ENCODE measurements at regions not wholly inside any gene's neighbourhood (a gene's known extent, or its start where the extent isn't known, plus 50 kb on each side); places are given as distances from the start of the nearest gene placed in this dataset.

DNA sequence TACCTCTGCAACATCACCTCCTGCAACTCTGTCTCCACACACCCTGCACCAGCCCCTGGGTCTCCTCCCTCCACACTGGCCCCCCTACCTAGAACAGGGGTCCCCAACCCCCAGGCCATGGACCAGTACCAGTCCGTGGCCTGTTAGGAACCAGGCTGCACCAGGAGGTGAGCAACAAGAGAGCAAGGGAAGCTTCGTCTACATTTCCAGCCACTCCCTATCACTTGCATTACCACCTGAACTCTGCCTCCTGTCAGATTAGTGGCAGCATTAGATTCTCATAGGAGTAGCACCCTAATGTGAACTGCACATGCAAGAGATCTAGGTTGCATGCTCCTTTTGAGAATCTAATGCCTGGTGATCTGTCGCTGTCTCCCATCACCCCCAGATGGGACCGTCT lies 108.8 kb upstream of the WDR11 start:
- TF ChIP-seq HDAC2 (IDR thresholded peaks at IDR 0.05; ENCODE audit: borderline replicate concordance in 1 of 2, low read depth in 2 of 2, low read length in 2 of 2): no peak
- TF ChIP-seq, protein P1, sequence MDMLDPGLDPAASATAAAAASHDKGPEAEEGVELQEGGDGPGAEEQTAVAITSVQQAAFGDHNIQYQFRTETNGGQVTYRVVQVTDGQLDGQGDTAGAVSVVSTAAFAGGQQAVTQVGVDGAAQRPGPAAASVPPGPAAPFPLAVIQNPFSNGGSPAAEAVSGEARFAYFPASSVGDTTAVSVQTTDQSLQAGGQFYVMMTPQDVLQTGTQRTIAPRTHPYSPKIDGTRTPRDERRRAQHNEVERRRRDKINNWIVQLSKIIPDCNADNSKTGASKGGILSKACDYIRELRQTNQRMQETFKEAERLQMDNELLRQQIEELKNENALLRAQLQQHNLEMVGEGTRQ (IDR thresholded peaks at IDR 0.05; ENCODE audit: low read length): no peak
- TF ChIP-seq, protein P2, sequence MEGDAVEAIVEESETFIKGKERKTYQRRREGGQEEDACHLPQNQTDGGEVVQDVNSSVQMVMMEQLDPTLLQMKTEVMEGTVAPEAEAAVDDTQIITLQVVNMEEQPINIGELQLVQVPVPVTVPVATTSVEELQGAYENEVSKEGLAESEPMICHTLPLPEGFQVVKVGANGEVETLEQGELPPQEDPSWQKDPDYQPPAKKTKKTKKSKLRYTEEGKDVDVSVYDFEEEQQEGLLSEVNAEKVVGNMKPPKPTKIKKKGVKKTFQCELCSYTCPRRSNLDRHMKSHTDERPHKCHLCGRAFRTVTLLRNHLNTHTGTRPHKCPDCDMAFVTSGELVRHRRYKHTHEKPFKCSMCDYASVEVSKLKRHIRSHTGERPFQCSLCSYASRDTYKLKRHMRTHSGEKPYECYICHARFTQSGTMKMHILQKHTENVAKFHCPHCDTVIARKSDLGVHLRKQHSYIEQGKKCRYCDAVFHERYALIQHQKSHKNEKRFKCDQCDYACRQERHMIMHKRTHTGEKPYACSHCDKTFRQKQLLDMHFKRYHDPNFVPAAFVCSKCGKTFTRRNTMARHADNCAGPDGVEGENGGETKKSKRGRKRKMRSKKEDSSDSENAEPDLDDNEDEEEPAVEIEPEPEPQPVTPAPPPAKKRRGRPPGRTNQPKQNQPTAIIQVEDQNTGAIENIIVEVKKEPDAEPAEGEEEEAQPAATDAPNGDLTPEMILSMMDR (IDR thresholded peaks at IDR 0.05; ENCODE audit: control extremely low read depth in 1 of 3, insufficient read depth in 1 of 3, low read depth in 1 of 3, low read length in 3 of 3): no peak
- no peak for TF ChIP-seq POLR2AphosphoS5 (IDR thresholded peaks at IDR 0.05; ENCODE audit: low read depth, low read length)
- no peak for TF ChIP-seq POLR2A (IDR thresholded peaks at IDR 0.05; ENCODE audit: control extremely low read depth in 1 of 2, low read depth in 2 of 2, low read length in 2 of 2)
- TF ChIP-seq YY1 (IDR thresholded peaks at IDR 0.05; ENCODE audit: low read depth, low read length): no peak
- TF ChIP-seq BCL11A (IDR thresholded peaks at IDR 0.05; ENCODE audit: low read depth in 2 of 2, low read length in 2 of 2): no peak
- TF ChIP-seq MAFK (IDR thresholded peaks at IDR 0.05; ENCODE audit: low read depth, low read length): no peak
- TF ChIP-seq POU5F1 (IDR thresholded peaks at IDR 0.05; ENCODE audit: low read depth, low read length): no peak
- no peak for TF ChIP-seq TEAD4 (IDR thresholded peaks at IDR 0.05; ENCODE audit: low read depth, low read length)
- TF ChIP-seq SAP30 (IDR thresholded peaks at IDR 0.05; ENCODE audit: insufficient read depth, insufficient replicate concordance, low read length): no peak
- no peak for TF ChIP-seq CBX5 (IDR thresholded peaks at IDR 0.05; ENCODE audit: low read depth, low read length)
- no peak for TF ChIP-seq RFX5 (IDR thresholded peaks at IDR 0.05; ENCODE audit: borderline replicate concordance, low read depth, low read length)

Data from H1 (cell line).